ENCODE measurements at regions not wholly inside any gene's neighbourhood (a gene's known extent, or its start where the extent isn't known, plus 50 kb on each side); places are given as distances from the start of the nearest gene placed in this dataset.

- no peak overlapping the region for H3K27ac ChIP-seq
- DNase-seq (ENCODE audit: low spot score) = no peak
- POLR2A ChIA-PET (ENCODE audit: low non-redundant PET) = interaction anchor here (0.6 kb wide), 1 partner anchor 342 kb away, joined by 4 read pairs; no protein-coding TSS in a partner anchor
- TF ChIP-seq CTCF (conservative IDR thresholded peaks at IDR 0.05; ENCODE audit: low read depth) = no peak
- CTCF ChIA-PET = no interaction called here
Measured at GRCh38 chr13:34620074-34620850, 321.8 kb upstream of the NBEA start.

GRCh38 chr13:34620862-34621261, 321.2 kb upstream of the NBEA start:
- DNase-seq (ENCODE audit: low spot score) = no peak
- ChIA-PET POLR2A (ENCODE audit: low non-redundant PET) (interaction anchor here (0.6 kb wide), 1 partner anchor 342 kb away, joined by 4 read pairs; no protein-coding TSS in a partner anchor), CTCF (no interaction called here)
- TF ChIP-seq CTCF (conservative IDR thresholded peaks at IDR 0.05; ENCODE audit: low read depth) = no peak
- no peak overlapping the region for H3K27ac ChIP-seq

- H3K27ac ChIP-seq = no peak overlapping the region
- CTCF ChIA-PET = interaction anchor here (0.6 kb wide), 1 partner anchor 361 kb away, joined by 4 read pairs; no protein-coding TSS in a partner anchor
- POLR2A ChIA-PET (ENCODE audit: low non-redundant PET) = no interaction called here
- no peak for TF ChIP-seq CTCF (conservative IDR thresholded peaks at IDR 0.05; ENCODE audit: low read depth)
- DNase-seq (ENCODE audit: low spot score) = no peak
Measured at GRCh38 chr13:34623331-34623730, 318.7 kb upstream of the NBEA start.

- H3K27ac ChIP-seq = no peak overlapping the region
- DNase-seq (ENCODE audit: low spot score) = no peak
- CTCF ChIA-PET = no interaction called here
- TF ChIP-seq CTCF (conservative IDR thresholded peaks at IDR 0.05; ENCODE audit: low read depth) = no peak
- POLR2A ChIA-PET (ENCODE audit: low non-redundant PET) = no interaction called here
Measured at GRCh38 chr13:34627509-34628208, 314.4 kb upstream of the NBEA start.

GRCh38 chr13:34628209-34628682, 313.8 kb upstream of the NBEA start:
- TF ChIP-seq CTCF (conservative IDR thresholded peaks at IDR 0.05; ENCODE audit: low read depth) = no peak
- H3K27ac ChIP-seq = no peak overlapping the region
- ChIA-PET POLR2A (ENCODE audit: low non-redundant PET) (no interaction called here), CTCF (no interaction called here)
- no peak for DNase-seq (ENCODE audit: low spot score)

GRCh38 chr13:34634448-34634847, 307.6 kb upstream of the NBEA start:
- ChIA-PET POLR2A (ENCODE audit: low non-redundant PET) (no interaction called here), CTCF (no interaction called here)
- DNase-seq (ENCODE audit: low spot score) = no peak
- no peak for TF ChIP-seq CTCF (conservative IDR thresholded peaks at IDR 0.05; ENCODE audit: low read depth)
- H3K27ac ChIP-seq = no peak overlapping the region

Data from RWPE1 (cell line).